SK-N-SH treated with all-trans-retinoic acid at 6 μM for 48 hours (cell line): ENCODE measurements at regions not wholly inside any gene's neighbourhood (a gene's known extent, or its start where the extent isn't known, plus 50 kb on each side); places are given as distances from the start of the nearest gene placed in this dataset.

ENCODE experiments used
- CREB5 ChIP-seq: fragments of 250-450 bp; sonication (Bioruptor Pico); IDR thresholded peaks from 2 replicates; pipeline ENCODE4 v1.5.1; 2020; ENCODE audit warnings: low read depth, mild to moderate bottlenecking, moderate library complexity
- CSDC2 ChIP-seq: fragments of 250-450 bp; sonication (Bioruptor Pico); IDR thresholded peaks from 2 replicates; pipeline ENCODE4 v1.5.0; 2020; ENCODE audit warnings: mild to moderate bottlenecking, moderate library complexity
- POU6F1 ChIP-seq: fragments of 250-450 bp; sonication (Bioruptor Pico); IDR thresholded peaks from 2 replicates; pipeline ENCODE4 v1.8.0; 2021; ENCODE audit warnings: low read depth, mild to moderate bottlenecking, moderate library complexity, borderline replicate concordance
- RARB ChIP-seq: fragments of 250-450 bp; sonication (Bioruptor Pico); IDR thresholded peaks from 2 replicates; pipeline ENCODE4 v1.8.0; 2021; ENCODE audit warnings: mild to moderate bottlenecking, moderate library complexity
- ZNF70 ChIP-seq: fragments of 450-650 bp; formaldehyde crosslinking; IDR thresholded peaks from 2 replicates; pipeline ENCODE4 v1.5.0; 2020; ENCODE audit warnings: mild to moderate bottlenecking, moderate library complexity
- TF ChIP-seq, protein P1 (sequence below): fragments of 250-450 bp; sonication (Bioruptor Pico); IDR thresholded peaks from 2 replicates; pipeline ENCODE4 v1.8.0; 2020; ENCODE audit warnings: mild to moderate bottlenecking, moderate library complexity, borderline replicate concordance

GRCh38 chr3:168801794-168802193 is 706.1 kb upstream of the GOLIM4 start:
- TF ChIP-seq POU6F1 (CRISPR knock-in tag) (no peak), ZNF70 (CRISPR knock-in tag) (no peak), CSDC2 (CRISPR knock-in tag) (no peak), RARB (no peak), CREB5 (no peak)
- TF ChIP-seq, protein P1, sequence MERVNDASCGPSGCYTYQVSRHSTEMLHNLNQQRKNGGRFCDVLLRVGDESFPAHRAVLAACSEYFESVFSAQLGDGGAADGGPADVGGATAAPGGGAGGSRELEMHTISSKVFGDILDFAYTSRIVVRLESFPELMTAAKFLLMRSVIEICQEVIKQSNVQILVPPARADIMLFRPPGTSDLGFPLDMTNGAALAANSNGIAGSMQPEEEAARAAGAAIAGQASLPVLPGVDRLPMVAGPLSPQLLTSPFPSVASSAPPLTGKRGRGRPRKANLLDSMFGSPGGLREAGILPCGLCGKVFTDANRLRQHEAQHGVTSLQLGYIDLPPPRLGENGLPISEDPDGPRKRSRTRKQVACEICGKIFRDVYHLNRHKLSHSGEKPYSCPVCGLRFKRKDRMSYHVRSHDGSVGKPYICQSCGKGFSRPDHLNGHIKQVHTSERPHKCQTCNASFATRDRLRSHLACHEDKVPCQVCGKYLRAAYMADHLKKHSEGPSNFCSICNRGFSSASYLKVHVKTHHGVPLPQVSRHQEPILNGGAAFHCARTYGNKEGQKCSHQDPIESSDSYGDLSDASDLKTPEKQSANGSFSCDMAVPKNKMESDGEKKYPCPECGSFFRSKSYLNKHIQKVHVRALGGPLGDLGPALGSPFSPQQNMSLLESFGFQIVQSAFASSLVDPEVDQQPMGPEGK = no peak
